ENCODE measurements at regions not wholly inside any gene's neighbourhood (a gene's known extent, or its start where the extent isn't known, plus 50 kb on each side); places are given as distances from the start of the nearest gene placed in this dataset.

GRCh38 chr9:107899961-107900330 lies 410.4 kb upstream of the KLF4 start:
- H3K4me2 ChIP-seq = no peak overlapping the region
- 0 out of 22 replicates have a peak, but pooled peaks cover 0 to 6% (median 0%) of the 10 kb centered on the region in 11 experiments for H3K9me3 ChIP-seq (replicated peaks in 1 of 11)
- no peak for TF ChIP-seq Cebpa-rat (IDR thresholded peaks at IDR 0.05)
- H4K20me1 ChIP-seq = no peaks in the 10 kb centered on the region
- H3K9ac ChIP-seq = no peak overlapping the region
- H3K27ac ChIP-seq = no peak overlapping the region
- H3K36me3 ChIP-seq = no peaks in the 10 kb centered on the region
- peaks cover 0 to 6% (median under 1%) of the 10 kb centered on the region in 10 experiments; a peak in 7 of 20 replicates for H3K4me1 ChIP-seq
- no peak overlapping the region for H3K4me3 ChIP-seq
- H3K27me3 ChIP-seq = no peaks in the 10 kb centered on the region

- no peaks in the 10 kb centered on the region for H4K20me1 ChIP-seq
- H3K4me3 ChIP-seq = no peak overlapping the region
- 0 out of 22 replicates have a peak, but pooled peaks cover 0 to 6% (median 0%) of the 10 kb centered on the region in 11 experiments for H3K9me3 ChIP-seq (replicated peaks in 1 of 11)
- TF ChIP-seq Cebpa-rat (IDR thresholded peaks at IDR 0.05) = no peak
- H3K27me3 ChIP-seq = no peaks in the 10 kb centered on the region
- no peak overlapping the region for H3K4me2 ChIP-seq
- no peaks in the 10 kb centered on the region for H3K36me3 ChIP-seq
- H3K9ac ChIP-seq = no peak overlapping the region
- H3K27ac ChIP-seq = no peak overlapping the region
- H3K4me1 ChIP-seq = no peaks in the 10 kb centered on the region
These were observed 409.2 kb upstream of the KLF4 start for GRCh38 chr9:107898761-107899160.

- H3K4me3 ChIP-seq = no peak overlapping the region
- H3K4me1 ChIP-seq = no peaks in the 10 kb centered on the region
- no peak overlapping the region for H3K27ac ChIP-seq
- H3K4me2 ChIP-seq = no peak overlapping the region
- no peak overlapping the region for H3K9ac ChIP-seq
- H4K20me1 ChIP-seq = no peaks in the 10 kb centered on the region
- H3K9me3 ChIP-seq (replicated peaks in 1 of 11) = no peaks in the 10 kb centered on the region
- no peaks in the 10 kb centered on the region for H3K36me3 ChIP-seq
- TF ChIP-seq Cebpa-rat (IDR thresholded peaks at IDR 0.05) = no peak
- no peaks in the 10 kb centered on the region for H3K27me3 ChIP-seq
These were observed 407.0 kb upstream of the KLF4 start for GRCh38 chr9:107896544-107896943.

GRCh38 chr9:107895501-107896001 lies 406.0 kb upstream of the KLF4 start:
- no peak overlapping the region for H3K4me2 ChIP-seq
- H3K9ac ChIP-seq = no peak overlapping the region
- no peak overlapping the region for H3K4me3 ChIP-seq
- H3K9me3 ChIP-seq (replicated peaks in 1 of 11) = peaks cover 0 to 8% (median 4%) of the 10 kb centered on the region in 11 experiments; a peak in 8 of 22 replicates
- H3K27ac ChIP-seq = no peak overlapping the region
- no peaks in the 10 kb centered on the region for H4K20me1 ChIP-seq
- no peaks in the 10 kb centered on the region for H3K4me1 ChIP-seq
- H3K27me3 ChIP-seq = no peaks in the 10 kb centered on the region
- TF ChIP-seq Cebpa-rat (IDR thresholded peaks at IDR 0.05) = no peak
- no peaks in the 10 kb centered on the region for H3K36me3 ChIP-seq

GRCh38 chr9:107894572-107895261 lies 405.1 kb upstream of the KLF4 start:
- no peaks in the 10 kb centered on the region for H3K36me3 ChIP-seq
- no peaks in the 10 kb centered on the region for H4K20me1 ChIP-seq
- peaks cover 0 to 15% (median 8%) of the 10 kb centered on the region in 11 experiments; a peak in 9 of 22 replicates for H3K9me3 ChIP-seq (replicated peaks in 1 of 11)
- no peak overlapping the region for H3K4me3 ChIP-seq
- H3K4me1 ChIP-seq = no peaks in the 10 kb centered on the region
- no peak for TF ChIP-seq Cebpa-rat (IDR thresholded peaks at IDR 0.05)
- H3K27ac ChIP-seq = no peak overlapping the region
- no peak overlapping the region for H3K9ac ChIP-seq
- no peaks in the 10 kb centered on the region for H3K27me3 ChIP-seq
- no peak overlapping the region for H3K4me2 ChIP-seq

GRCh38 chr9:107890921-107891465 lies 401.4 kb upstream of the KLF4 start:
- Histone ChIP-seq H3K9ac (no peak overlapping the region), H4K20me1 (no peaks in the 10 kb centered on the region), H3K27ac (no peak overlapping the region), H3K4me2 (no peak overlapping the region), H3K4me1 (no peaks in the 10 kb centered on the region), H3K27me3 (no peaks in the 10 kb centered on the region), H3K36me3 (no peaks in the 10 kb centered on the region), H3K9me3 (replicated peaks in 1 of 11) (peaks cover 0 to 20% (median 8%) of the 10 kb centered on the region in 11 experiments; a peak in 9 of 22 replicates), H3K4me3 (no peak overlapping the region)
- TF ChIP-seq Cebpa-rat (IDR thresholded peaks at IDR 0.05) = no peak

- no peak overlapping the region for H3K27ac ChIP-seq
- peaks cover 0 to 9% (median 7%) of the 10 kb centered on the region in 10 experiments; a peak in 15 of 20 replicates for H3K4me1 ChIP-seq
- H3K9me3 ChIP-seq (replicated peaks in 1 of 11) = peaks cover 0 to 20% (median 8%) of the 10 kb centered on the region in 11 experiments; a peak in 9 of 22 replicates
- no peaks in the 10 kb centered on the region for H3K27me3 ChIP-seq
- H3K4me2 ChIP-seq = no peak overlapping the region
- H4K20me1 ChIP-seq = no peaks in the 10 kb centered on the region
- H3K4me3 ChIP-seq = no peak overlapping the region
- H3K9ac ChIP-seq = no peak overlapping the region
- TF ChIP-seq Cebpa-rat (IDR thresholded peaks at IDR 0.05) = no peak
- no peaks in the 10 kb centered on the region for H3K36me3 ChIP-seq
These were observed 399.2 kb upstream of the KLF4 start for GRCh38 chr9:107888773-107889227.

GRCh38 chr9:107886826-107887225 lies 397.3 kb upstream of the KLF4 start:
- H3K4me1 ChIP-seq = peaks cover 0 to 24% (median 15%) of the 10 kb centered on the region in 10 experiments; a peak in 16 of 20 replicates
- H3K9ac ChIP-seq = no peak overlapping the region
- peaks cover 0 to 25% (median 12%) of the 10 kb centered on the region in 11 experiments; a peak in 11 of 22 replicates for H3K9me3 ChIP-seq (replicated peaks in 1 of 11)
- no peaks in the 10 kb centered on the region for H3K27me3 ChIP-seq
- no peak overlapping the region for H3K4me2 ChIP-seq
- TF ChIP-seq Cebpa-rat (IDR thresholded peaks at IDR 0.05) = no peak
- H3K36me3 ChIP-seq = no peaks in the 10 kb centered on the region
- H3K4me3 ChIP-seq = no peak overlapping the region
- no peak overlapping the region for H3K27ac ChIP-seq
- H4K20me1 ChIP-seq = no peaks in the 10 kb centered on the region

GRCh38 chr9:107883496-107884124 lies 394.0 kb upstream of the KLF4 start:
- Histone ChIP-seq H3K4me2 (peak overlapping the region in 9 of 11 experiments; percentile 16 to 79 (median 63); a peak in 17 of 22 replicates), H4K20me1 (no peaks in the 10 kb centered on the region)

More at GRCh38 chr9:107883496-107884124, 394.0 kb upstream of the KLF4 start:
- no peak for TF ChIP-seq Cebpa-rat (IDR thresholded peaks at IDR 0.05)
- Histone ChIP-seq H3K4me3 (no peak overlapping the region), H3K9me3 (replicated peaks in 1 of 11) (peaks cover 0 to 16% (median 4%) of the 10 kb centered on the region in 11 experiments; a peak in 6 of 22 replicates), H3K27ac (peak overlapping the region in 4 of 11 experiments; percentile 4 to 50 (median 38); a peak in 4 of 22 replicates), H3K9ac (no peak overlapping the region), H3K4me1 (peaks cover 0 to 26% (median 16%) of the 10 kb centered on the region in 10 experiments; a peak in 16 of 20 replicates), H3K36me3 (no peaks in the 10 kb centered on the region), H3K27me3 (no peaks in the 10 kb centered on the region)

All from BLaER1 treated with 17β-estradiol and CSF1 and Interleukin-3, amounts not matched to agents 10 nM and 100 nM (cell line).